ENCODE measurements at regions not wholly inside any gene's neighbourhood (a gene's known extent, or its start where the extent isn't known, plus 50 kb on each side); places are given as distances from the start of the nearest gene placed in this dataset.

DNA sequence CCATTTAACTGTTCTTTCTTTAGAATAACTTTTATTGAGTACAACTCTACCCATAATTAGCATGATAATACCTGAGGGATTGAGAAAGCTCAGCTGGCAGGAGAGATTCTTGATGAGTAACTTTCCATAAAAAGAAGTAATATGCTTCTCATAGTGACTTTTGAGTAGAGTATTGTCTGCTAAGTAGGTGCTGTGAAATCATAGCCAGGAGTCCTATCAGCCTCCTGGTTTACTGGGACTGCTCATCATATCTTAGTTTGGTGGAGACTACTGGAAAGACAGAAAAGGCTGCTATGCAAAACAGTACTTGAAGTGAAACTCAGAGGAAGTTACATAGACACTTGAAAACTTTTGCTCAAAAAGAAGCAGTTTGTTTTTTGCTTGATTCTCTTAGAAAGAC lies 113.3 kb upstream of the ATP2B1 start:
- no peak for ATAC-seq
- no peak for DNase-seq

DNA sequence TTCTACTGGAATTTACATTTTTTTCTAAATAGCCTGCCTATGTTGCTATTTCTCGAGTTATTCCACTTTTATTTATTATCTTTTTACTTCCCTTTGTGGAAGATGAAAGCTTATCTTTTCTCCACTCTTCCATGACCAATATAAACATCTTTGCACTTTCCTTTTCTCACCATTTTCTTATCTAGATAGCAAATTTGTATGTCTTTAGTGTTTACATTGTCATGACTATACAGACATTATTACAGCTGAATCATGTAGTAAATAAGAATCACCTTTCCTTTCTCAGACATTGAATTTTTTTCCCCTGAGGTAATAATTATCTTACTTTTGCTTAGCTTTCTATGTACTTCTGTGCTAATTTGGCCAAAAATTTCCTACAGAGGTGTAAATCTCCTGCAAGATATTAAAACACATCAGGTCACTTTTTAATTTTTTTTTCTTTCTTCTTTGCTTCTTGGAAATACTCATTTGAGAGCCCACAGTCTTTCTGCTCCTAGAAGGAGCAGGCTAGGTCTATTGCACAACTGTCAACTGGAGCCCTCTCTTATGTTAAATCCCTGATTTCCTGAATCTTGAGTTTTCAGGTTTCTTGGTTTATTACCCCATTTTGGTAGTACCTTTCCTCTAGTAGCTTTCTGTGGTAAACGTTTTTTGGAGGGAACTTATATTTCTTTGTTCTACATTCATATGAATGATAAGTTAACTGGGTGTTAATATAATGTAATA lies 109.0 kb upstream of the ATP2B1 start:
- no peak for ATAC-seq
- no peak for DNase-seq

DNA sequence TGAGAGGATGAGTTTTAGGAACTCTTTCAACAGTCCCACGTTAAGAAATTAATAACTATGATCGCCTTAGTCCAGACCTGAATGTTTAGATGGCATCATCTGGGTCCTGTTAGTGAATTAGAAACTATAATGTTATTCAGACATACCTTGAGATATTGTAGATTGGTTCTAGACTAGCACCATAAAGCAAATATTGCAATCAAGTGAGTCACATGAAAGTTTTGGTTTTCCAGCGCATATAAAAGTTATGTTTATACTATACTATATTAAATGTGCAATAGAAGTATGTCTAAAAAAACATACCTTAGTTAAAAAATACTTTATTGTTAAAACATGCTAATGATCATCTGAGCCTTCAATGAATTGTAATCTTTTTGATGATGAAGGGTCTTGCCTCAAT lies 106.6 kb upstream of the ATP2B1 start:
- DNase-seq = no peak
- ATAC-seq = no peak

DNA sequence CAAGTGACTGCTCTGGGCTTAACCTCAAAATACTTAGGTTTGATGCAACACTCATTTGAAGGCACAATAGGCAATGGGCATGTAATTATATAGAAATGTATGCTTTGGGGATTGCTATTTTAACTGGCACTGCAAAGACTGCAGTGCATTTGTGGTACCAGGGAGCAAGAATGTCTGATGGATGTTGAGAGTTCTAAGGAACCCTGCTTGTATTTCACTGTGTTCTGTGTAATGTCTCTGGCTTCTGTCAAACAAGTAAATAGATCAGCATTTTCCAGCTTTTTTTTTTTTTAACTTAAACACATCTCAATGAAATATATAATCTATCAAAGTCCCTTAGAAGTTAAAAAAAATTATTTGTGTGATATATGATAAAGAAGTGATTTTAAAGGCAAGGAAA lies 94.8 kb upstream of the ATP2B1 start:
- DNase-seq (no peak), ATAC-seq (no peak)

DNA sequence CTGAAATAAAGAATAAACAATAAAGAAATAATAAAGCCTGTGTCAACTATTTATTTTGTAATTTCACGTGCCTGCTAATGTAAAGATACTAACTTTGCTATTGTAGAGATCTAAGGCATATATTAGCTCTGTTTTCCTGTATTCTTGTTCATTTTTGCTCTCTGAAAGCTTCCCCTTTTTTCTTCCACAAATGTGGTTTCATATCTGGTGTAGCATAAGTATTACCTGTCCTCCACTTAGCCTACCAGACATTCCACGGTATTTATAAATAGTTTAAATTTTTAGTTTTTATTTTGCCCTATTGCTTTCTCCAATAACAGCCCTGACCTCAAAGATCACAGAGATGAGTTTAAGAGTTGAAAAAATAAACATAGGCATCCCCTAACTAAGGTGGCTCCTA lies 92.6 kb upstream of the ATP2B1 start:
- no peak for DNase-seq
- no peak for ATAC-seq

DNA sequence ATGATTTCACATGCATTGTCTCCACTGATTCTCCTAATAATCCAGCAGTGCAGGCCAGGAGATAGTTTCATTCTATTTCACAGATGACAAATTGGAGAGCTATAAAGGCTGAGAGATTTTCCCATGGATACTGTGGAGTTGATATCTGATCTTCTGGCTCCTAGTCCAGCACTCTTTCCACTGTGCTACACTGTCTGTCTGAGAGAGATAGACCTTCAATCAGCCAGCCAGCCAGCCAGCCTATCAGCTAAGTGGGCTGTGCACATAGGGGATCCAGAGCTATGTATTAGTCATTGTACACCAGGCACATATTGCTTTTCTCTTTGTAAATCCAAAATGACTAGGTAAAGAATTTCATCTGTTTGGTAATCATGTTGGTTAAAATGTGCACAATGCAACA lies 91.8 kb upstream of the ATP2B1 start:
- DNase-seq (no peak), ATAC-seq (no peak)

DNA sequence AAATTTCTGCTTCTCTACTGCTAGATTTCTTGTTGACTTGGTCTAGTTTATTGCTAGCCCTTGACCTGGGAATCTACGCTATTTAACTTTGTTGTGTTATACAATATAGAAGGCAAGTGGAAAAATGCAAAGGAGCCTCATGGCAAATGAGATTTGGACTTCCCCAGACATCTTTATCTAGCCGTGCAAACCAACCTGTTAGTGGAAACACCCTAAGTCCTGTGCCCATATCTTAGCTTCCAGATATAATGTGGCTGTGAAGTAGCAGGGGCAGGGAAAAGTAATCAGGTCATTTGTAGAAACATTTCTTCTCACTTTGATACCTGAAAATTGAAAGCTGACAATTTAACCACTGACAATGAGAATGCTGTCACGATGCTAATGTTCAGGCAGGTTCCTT lies 90.7 kb upstream of the ATP2B1 start:
- no peak for ATAC-seq

DNA sequence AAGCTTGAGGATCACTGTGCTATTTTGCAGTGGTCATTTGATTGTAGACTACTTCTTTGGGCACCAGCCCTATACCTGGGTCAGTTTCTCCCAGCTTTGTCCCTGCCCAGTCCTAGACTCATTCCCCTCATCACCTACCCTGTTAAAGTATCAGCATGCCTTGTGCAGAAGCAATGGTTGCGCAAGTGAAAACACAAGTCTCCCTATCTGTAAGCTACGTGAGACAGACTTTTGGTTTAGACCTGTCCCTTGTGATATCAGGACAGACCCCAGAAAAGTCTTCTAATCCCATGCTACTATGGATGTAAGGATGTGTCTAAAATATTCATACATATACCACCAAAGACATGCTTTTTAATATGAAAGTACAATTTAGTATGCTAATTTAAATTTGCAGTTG lies 88.8 kb upstream of the ATP2B1 start:
- ATAC-seq = no peak
- no peak for DNase-seq

More for the DNA sequence above, 90.7 kb upstream of the ATP2B1 start:
- DNase-seq = no peak

DNA sequence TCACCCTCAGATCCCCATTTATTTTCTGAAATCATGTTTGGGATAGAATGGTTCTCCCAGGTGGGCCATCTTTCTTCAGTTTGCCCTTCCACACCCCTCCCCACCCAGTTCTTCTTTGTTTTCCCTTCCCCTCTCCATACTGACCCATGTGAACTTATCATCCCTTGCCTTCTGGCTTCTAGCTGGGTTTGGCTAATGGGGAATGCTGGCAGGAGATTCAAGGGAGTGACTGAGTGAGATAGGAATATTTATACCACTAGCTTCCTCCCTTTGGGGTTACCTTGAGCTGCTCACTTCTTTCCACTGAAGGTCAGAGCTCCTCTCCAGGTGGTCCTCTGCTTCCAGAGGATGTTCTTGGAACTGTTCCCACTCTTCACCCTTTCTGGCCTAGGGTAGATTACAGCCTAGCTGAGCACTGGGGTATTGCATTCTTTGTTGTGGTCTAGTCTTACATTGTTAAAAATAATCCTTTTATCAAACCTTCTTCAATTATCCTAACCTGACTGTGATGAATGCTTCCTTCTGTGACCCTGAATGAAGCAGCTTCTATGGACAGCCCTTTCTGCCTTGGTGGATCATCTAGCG lies 88.3 kb upstream of the ATP2B1 start:
- no peak for DNase-seq
- no peak for ATAC-seq

DNA sequence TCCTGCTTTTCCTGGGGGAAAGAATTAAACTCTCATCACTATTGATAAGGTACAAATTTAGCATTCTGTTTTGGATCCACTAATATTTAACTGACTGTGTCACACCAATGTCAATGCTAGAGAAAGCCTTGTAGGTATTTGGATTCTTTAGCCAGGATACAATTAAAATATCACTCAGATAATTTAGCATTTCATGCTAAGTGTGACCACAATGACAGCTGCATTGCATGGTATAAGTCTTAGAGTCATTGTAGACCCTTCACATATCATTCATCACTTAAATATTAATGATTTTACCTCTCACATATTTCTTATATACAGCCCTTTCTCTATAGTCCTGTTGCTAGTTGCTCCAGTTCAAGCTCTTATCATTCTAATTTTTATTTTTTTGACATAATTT lies 85.3 kb upstream of the ATP2B1 start:
- ATAC-seq (no peak), DNase-seq (no peak)

DNA sequence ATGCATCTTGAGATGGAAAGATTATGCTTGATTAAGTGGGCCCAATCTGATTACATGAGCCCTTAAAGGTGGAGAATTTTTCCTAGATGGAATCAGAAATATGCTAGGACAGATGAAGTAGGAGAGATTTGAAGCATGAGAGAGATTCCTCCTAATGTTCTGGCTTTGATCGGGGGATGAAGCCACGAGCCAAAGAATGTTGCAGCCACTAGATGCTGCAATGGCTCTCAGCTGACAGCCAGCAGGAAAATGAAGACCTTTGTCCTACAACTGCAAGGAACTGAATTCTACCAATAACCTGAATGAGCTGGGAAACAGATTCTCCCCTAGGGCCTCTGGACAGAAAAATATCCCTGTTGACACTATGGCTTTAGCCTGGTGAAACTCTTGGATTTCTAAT lies 82.6 kb upstream of the ATP2B1 start:
- DNase-seq (no peak), ATAC-seq (no peak)

DNA sequence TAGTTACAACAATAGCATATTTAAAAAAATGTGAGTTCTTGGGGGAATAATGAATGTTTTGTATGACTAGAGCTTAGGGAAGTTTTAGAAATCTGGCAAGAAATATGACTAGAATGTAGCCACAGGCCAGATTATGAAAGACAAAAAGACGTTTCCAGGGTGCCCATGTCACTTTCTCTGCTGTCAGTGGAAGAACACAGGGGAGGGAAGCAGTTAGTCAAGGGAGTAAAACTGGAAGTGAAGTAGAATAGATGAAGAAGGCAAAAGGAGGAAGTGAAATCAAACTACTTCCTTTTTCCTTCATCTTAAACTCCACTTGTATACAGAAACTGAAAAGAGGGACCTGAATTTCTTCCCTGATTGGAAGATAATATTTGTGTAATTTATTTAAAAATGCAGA lies 81.2 kb upstream of the ATP2B1 start:
- DNase-seq = no peak
- ATAC-seq = no peak

DNA sequence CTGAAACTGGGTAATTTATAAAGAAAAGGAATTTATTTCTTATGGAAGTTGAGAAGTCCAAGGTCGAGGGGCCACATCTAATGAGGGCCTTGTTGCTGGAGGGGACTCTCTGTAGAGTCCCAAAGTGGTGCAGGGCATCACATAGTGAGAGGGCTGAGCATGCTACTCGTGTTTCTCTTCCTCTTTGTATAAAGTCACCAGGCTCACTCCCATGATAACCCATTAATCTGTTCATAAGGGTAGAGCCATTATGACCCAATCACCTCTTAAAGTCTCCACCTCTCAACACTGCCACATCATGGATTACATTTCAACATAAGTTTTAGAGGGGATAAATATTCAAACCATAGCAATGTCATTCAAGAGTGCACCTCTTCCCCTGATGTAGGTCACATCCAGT lies 79.1 kb upstream of the ATP2B1 start:
- ATAC-seq (no peak), DNase-seq (no peak)

DNA sequence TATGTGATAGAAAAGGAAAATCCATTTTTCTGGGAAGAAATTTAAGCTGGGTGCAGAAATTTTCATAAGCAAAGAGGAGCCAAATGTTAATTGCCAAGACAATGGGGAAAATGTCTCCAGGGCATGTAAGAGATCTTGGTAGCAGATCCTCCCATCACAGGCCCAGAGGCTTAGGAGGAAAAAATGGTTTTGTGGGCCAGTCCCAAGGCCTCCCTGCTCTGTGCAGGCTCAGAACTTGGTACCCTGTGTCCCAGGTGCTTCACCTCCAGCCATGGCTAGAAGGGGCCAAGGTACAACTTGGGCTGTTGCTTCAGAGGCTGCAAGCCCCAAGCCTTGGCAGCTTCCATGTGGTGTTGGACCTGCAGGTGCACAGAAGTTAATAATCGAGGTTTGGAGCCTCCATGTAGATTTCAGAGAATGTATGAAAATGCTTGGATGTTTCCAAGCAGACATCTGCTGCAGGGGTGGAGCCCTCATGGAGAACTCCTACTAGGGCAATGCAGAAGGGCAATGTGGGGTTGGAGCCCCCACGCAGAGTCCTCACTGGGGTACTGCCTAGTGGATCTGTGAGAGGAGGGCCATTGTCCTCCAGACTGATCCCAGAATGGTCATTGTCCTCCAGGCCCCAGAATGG lies 77.7 kb upstream of the ATP2B1 start:
- DNase-seq (no peak), ATAC-seq (no peak)

DNA sequence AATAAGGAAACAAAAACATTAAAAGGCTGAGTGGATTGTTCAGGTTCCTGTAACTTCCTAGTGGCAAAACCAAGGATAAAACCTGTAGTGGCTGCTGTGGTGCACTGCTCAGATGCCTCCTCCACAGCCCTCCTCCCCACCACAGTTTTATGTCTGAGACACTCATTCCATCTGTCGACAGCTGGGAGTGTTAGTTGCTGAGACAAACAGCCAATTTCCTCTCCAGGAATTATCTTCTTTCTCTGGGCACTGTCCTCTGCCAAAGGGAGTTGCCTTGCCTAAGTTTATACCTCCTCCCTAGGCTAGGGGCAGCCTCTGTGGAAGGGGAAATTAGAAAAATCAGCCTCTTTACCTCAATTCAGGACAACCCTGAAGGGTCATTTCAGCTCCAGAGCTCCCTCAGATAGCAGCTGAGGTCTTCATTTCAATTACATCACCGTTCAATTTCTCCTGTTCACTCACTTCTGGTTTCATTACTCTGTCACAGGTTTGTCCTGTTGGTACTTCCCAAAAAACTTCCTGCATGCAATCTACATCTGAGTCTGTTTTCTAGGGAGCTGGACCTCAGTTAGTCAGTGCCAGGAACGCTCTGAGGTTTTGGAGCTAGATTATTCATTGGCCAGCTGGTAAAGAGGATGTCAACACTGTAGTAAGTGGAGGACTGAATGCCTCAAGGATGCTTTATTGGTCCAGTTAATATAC lies 74.9 kb upstream of the ATP2B1 start:
- DNase-seq (no peak), ATAC-seq (no peak)

DNA sequence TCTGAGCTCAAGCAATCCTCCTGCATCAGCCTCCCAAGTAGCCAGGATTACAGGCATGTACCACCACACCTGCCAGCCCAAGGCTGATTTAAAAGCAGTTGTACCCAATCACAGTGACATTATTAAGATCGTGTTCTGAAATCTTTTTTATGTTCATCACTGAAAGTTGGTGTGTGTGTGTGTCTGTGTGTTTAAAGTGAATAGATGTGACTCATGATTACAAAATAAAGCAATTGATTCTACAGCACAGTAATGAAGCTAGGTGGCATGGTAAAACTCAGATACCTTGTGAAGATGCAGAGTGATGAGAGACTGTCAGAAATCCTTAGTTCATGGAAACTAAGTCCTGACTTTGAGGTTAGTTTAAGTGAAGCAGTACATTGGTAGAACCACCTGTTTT lies 74.2 kb upstream of the ATP2B1 start:
- DNase-seq = no peak

DNA sequence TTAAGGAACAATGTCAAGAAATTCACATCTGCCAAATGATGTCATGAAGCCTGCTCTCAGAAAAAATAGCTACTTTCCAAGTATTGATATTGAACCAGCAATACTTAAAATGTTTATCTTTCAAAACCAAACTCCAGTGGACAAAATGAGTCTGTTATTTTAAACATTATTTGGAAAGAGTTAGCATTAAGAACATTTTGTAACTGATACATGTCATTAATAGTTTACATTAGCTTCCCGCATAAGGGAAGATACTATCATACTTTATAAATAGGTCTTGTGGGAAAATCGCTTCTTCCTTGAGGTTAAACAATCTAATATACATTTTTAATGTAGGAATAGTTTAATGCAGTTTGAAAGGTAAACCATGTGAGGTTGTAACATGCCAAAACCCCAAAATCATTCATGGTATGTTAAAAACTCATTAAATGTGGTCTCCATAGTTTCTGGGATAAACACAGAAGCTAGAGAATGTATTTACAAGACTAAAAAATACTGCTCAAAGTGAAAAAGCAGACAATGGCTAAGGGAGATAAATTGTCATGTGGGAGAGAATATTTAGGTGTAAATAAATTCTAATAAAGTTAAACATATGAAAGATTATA lies 73.4 kb upstream of the ATP2B1 start:
- ATAC-seq = no peak
- no peak for DNase-seq

More for the DNA sequence above, 74.2 kb upstream of the ATP2B1 start:
- ATAC-seq = no peak

DNA sequence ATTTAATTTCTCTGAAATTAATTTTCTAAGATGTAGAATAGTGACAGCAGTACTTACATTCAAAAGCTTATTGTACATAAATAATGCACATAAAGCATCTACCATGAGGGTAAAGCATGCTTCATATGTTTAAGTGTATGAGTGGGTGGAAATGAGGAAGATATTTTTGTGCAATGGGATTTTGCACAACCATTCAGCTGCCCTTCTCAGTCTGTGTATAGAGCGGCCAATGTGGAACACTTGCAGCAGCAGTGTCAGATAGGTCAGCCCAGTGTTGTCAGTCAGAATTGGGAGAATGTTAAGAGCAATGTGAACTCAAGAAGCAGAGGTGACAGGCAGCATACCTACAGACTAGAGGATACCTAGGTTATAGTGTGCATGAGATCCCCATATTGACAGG lies 72.5 kb upstream of the ATP2B1 start:
- ATAC-seq (no peak), DNase-seq (no peak)

DNA sequence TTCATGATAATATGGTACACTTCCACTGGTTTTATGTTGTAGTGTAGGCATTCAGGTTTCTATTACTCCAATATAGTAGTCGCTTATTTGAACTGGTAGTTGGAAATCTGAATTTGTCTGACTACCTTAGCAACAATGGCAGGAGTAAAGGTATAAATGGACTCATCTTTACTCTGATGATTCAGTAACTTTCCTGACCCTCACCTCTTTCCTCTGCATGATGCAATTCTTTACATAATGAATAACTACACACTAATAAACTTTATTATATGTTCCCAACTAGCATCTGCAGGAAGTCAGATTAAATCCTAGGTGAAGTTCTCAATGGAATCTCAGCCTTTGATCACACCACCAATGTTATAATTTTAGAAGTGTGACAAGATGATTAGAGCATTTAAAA lies 70.5 kb upstream of the ATP2B1 start:
- ATAC-seq = no peak
- DNase-seq = no peak

DNA sequence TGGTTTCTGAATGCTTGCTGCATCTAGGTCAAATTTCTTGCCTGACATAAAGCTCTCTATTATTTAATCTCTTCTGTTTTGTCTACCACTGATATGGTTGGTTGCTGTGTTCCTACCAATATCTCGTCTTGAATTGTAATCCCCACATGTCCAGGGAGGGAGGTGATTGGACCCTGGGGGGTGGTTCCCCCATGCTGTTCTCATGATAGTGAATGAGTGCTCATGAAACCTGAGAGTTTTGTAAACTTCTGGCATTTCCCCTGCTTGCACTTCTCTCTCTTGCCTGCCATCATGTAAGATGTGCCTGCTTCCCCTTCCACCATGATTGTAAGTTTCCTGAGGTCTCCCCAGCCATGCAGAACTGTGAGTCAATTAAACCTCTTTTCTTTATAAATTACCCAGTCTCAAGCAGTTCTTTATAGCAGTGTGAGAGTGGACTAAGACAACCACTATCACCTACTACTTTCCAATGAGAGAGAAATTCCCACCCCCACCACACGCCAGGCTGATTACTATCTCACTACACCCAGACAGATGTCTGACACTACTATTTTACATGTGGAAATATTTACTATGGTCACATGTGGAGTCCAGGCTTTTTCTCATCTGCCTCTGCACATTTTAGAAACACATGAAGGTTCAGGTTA lies 69.2 kb upstream of the ATP2B1 start:
- ATAC-seq = no peak
- no peak for DNase-seq

DNA sequence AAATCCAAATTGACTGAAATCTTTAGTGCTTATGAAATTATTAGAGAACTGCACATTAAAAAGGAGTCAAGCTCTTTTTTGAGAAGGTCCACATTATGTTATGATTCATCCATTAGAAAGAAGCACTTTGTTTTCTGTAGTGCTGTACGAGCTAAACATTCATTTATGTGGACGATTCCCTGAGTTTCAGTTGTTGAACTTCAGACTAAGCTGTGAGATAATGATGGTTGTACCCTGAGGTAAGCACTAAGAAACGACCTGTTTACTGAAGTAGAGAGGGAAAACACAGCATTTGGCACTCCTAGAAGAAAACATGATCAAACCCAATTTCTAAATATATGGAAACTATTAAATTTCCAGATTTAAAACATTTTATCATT lies 67.3 kb upstream of the ATP2B1 start:
- no peak for DNase-seq
- ATAC-seq = no peak
